K562 (cell line): ENCODE measurements at regions not wholly inside any gene's neighbourhood (a gene's known extent, or its start where the extent isn't known, plus 50 kb on each side); places are given as distances from the start of the nearest gene placed in this dataset.

Source experiments
- ATAC-seq: fragments of 200-7000 bp; cut with Tn5 transposase; 3 replicates; pipeline ENCODE4 v1.9.1; 2020; ENCODE audit warnings: moderate library complexity
- BruUV-seq: library from RNA; stranded (reverse); fragments of 400-500 nt; replicated peaks from 2 replicates; lab custom pipeline; 2021; lab: Mats Ljungman, UMichigan
- CTCF ChIA-PET: fragments of 300-600 bp; formaldehyde crosslinking; extraction: SDS; loops from one replicate; lab custom pipeline; 2021; ENCODE audit warnings: low intra/inter-chr PET ratio; lab: Yijun Ruan, JAX
- POLR2A ChIA-PET: fragments of 300-600, 350-650 bp; sonication (Branson Sonifier 250); formaldehyde crosslinking; extraction: SDS; loops from one replicate; lab custom pipeline; 2021; ENCODE audit warnings: antibody characterized with exemption, inconsistent platforms; lab: Yijun Ruan, JAX
- DNase-seq, 4 experiments: peaks; one replicate each; pipeline versions ENCODE4 v3.0.0 to v3.0.0-alpha.2; 2011 to 2018; ENCODE audit warnings: low spot score in 3 of 4, mixed read lengths in 3 of 4; ENCODE audit errors: extremely low read depth in 1 of 4
- FAIRE-seq: peaks from 2 replicates; lab custom pipeline; 2011; peaks lifted over from hg19 to GRCh38; lab: Jason Lieb, UNC
- H2AFZ ChIP-seq: 2 replicates; pipeline ENCODE4 v1.6.0; 2011; ENCODE audit warnings: low read depth, low read length, control low read depth, inconsistent platforms
- H3K27ac ChIP-seq: fragments of 200-600 bp; 3 replicates; pipeline ENCODE4 v1.8.0; 2011; ENCODE audit warnings: low read depth, mild to moderate bottlenecking, control low read depth, inconsistent platforms, low read length, moderate library complexity, mixed read lengths; ENCODE audit errors: extremely low read depth
- H3K27me3 ChIP-seq, 2 experiments: fragments of 300-600 bp in 1 of 2; 2 replicates in 1 of 2; 3 replicates in 1 of 2; pipeline versions ENCODE4 v1.6.0 to v1.8.0; 2011; ENCODE audit warnings: inconsistent platforms in 2 of 2, low read length in 2 of 2, mild to moderate bottlenecking in 1 of 2, mixed read lengths in 1 of 2, moderate library complexity in 1 of 2; ENCODE audit not compliant: control insufficient read depth in 2 of 2, insufficient read depth in 2 of 2
- H3K36me3 ChIP-seq: fragments of 300-600 bp; 3 replicates; pipeline ENCODE4 v1.8.0; 2011; ENCODE audit warnings: mild to moderate bottlenecking, low read length, inconsistent platforms; ENCODE audit not compliant: control insufficient read depth, insufficient read depth
- H3K4me1 ChIP-seq, 2 experiments: fragments of 200-600 bp in 1 of 2; replicated peaks in 1 of 2; 2 replicates in 1 of 2; 3 replicates in 1 of 2; pipeline versions ENCODE4 v1.5.1 to v1.8.0; 2011; ENCODE audit warnings: inconsistent platforms in 2 of 2, low read length in 2 of 2, mild to moderate bottlenecking in 1 of 2, mixed read lengths in 1 of 2, moderate library complexity in 1 of 2; ENCODE audit not compliant: control insufficient read depth in 2 of 2, insufficient read depth in 2 of 2
- H3K4me2 ChIP-seq: 2 replicates; pipeline ENCODE4 v1.6.1; 2011; ENCODE audit warnings: low read length, control low read depth, inconsistent platforms, mixed read lengths; ENCODE audit not compliant: insufficient read depth
- H3K4me3 ChIP-seq: fragments of 200-600 bp; sonication (generic), shearing (Covaris generic); 2 replicates; pipeline ENCODE4 v1.5.1; 2016; ENCODE audit warnings: control low read depth, inconsistent platforms
- H3K79me2 ChIP-seq: fragments of 200-600 bp; 3 replicates; pipeline ENCODE4 v1.8.0; 2011; ENCODE audit warnings: low read length, inconsistent platforms; ENCODE audit not compliant: control insufficient read depth, insufficient read depth
- H3K9ac ChIP-seq, 2 experiments: 2 replicates each; pipeline versions ENCODE4 v1.6.0 to v1.6.1; 2011; ENCODE audit warnings: low read depth in 2 of 2, low read length in 2 of 2, control low read depth in 1 of 2, inconsistent platforms in 1 of 2, mild to moderate bottlenecking in 1 of 2, mixed read lengths in 1 of 2; ENCODE audit not compliant: insufficient read depth in 1 of 2
- H3K9me1 ChIP-seq: one replicate; pipeline ENCODE4 v1.6.0; 2011; ENCODE audit warnings: inconsistent platforms, mild to moderate bottlenecking, low read length, moderate library complexity; ENCODE audit not compliant: control insufficient read depth, insufficient read depth
- H3K9me3 ChIP-seq: replicated peaks from 2 replicates; pipeline ENCODE4 v1.5.1; 2011; ENCODE audit warnings: low read depth, low read length, inconsistent platforms; ENCODE audit not compliant: control insufficient read depth, insufficient read depth
- H4K20me1 ChIP-seq: replicated peaks from 2 replicates; pipeline ENCODE4 v1.6.1; 2011; ENCODE audit warnings: low read length, inconsistent platforms, mixed read lengths; ENCODE audit not compliant: control insufficient read depth, insufficient read depth
- HMGN3 ChIP-seq: IDR thresholded peaks from 2 replicates; pipeline ENCODE4 v1.6.1; 2011; ENCODE audit warnings: borderline replicate concordance, low read depth, mild to moderate bottlenecking, mixed read lengths, low read length; ENCODE audit not compliant: insufficient read length; ENCODE audit errors: extremely low read depth
- KLF10 ChIP-seq: fragments of 250-450 bp; sonication (Bioruptor Pico); IDR thresholded peaks from 2 replicates; pipeline ENCODE4 v1.6.1; 2021; ENCODE audit warnings: matching md5 sums
- THRB ChIP-seq: fragments of 450-650 bp; formaldehyde crosslinking; conservative IDR thresholded peaks from 2 replicates; pipeline ENCODE4 v1.4.0; 2022; ENCODE audit warnings: mild to moderate bottlenecking, missing genetic modification characterization
- ZEB2 ChIP-seq: fragments of 450-650 bp; IDR thresholded peaks from 2 replicates; pipeline ENCODE4 v1.6.1; 2016
- ZNF217 ChIP-seq: sonication (generic); formaldehyde crosslinking; IDR thresholded peaks from 2 replicates; pipeline ENCODE4 v1.8.0; 2022; ENCODE audit warnings: mild to moderate bottlenecking, missing genetic modification reagents
- ZNF76 ChIP-seq: fragments of 250-450 bp; sonication (Bioruptor Pico); IDR thresholded peaks from 2 replicates; pipeline ENCODE4 v1.4.0; 2020; ENCODE audit warnings: mild to moderate bottlenecking, moderate library complexity, borderline replicate concordance
- WGBS: fragments of 100-300 bp; shearing (Covaris generic); methylation state at CpG from one replicate; pipeline ENCODE4 v1.1.6; 2016; ENCODE audit warnings: low coverage, mixed read lengths; ENCODE audit not compliant: insufficient coverage; ENCODE audit errors: missing lambda C conversion rate; 5-methylcytosine and 5-hydroxymethylcytosine counted together
- in situ Hi-C: fragments of 300-500 bp; cut with MboI; formaldehyde crosslinking; loops from 4 replicates; pipeline ENCODE4 v1.15.0; 2018; ENCODE audit warnings: inconsistent platforms, mixed read lengths
- intact Hi-C: fragments of 100-400 bp; cut with micrococcal nuclease; formaldehyde crosslinking; loops from 2 replicates; pipeline ENCODE4 v1.14.2; 2022

DNA sequence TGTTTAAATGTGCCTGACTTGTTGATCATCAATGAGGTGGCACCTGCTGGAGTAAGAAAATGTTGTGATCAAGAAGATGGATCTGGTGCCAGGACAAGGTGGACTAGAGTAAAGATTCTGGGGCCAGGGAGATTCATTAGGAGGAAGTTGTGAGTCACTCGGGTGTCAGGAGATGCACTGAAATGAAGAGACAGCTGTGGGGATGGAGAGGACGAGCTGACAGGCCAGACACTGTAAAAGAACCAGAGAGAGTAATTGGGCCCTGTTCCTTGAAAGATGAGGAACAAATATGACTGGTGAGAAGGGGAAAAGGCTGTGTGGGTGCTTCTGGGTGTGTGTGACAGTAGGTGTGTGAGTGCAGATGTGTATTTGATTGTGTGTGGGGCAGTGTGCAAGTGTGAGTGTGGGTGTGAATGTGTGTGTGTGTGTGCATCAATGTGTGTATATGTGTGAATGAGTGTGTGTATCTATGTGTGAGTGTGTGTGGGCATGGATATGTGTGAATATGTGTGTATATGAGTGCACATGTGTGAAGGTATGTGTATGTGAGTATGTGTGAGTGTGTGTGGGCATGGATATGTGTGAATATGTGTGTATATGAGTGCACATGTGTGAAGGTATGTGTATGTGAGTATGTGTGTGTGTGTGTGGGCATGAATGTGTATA lies 260.5 kb downstream of the RFC3 start:
- Histone ChIP-seq H4K20me1 (no peaks in the 10 kb centered on the region), H3K9ac (no peak overlapping the region), H3K79me2 (no peaks in the 10 kb centered on the region), H2AFZ (no peak overlapping the region), H3K27ac (no peak overlapping the region), H3K4me1 (no peaks in the 10 kb centered on the region), H3K36me3 (no peaks in the 10 kb centered on the region), H3K9me1 (no peaks in the 10 kb centered on the region), H3K9me3 (no peaks in the 10 kb centered on the region), H3K4me3 (no peak overlapping the region), H3K4me2 (no peak overlapping the region), H3K27me3 (no peaks in the 10 kb centered on the region)
- DNase-seq (no peak), ATAC-seq (no peak), FAIRE-seq (no peak)
- ChIA-PET POLR2A (no interaction called here), CTCF (no interaction called here)
- in situ Hi-C loops (no loop called here), intact Hi-C loops (no loop called here)
- no TSS peak for BruUV-seq
- WGBS, result 0% methylated on average over 2 of the region's 2 CpGs
- no peak for TF ChIP-seq ZEB2
- no peak for TF ChIP-seq KLF10 (CRISPR knock-in tag)
- TF ChIP-seq THRB, result no peak
- TF ChIP-seq HMGN3, result no peak
- TF ChIP-seq ZNF76 (CRISPR knock-in tag), result no peak
- no peak for TF ChIP-seq ZNF217 (CRISPR knock-in tag)
